ENCODE measurements at regions not wholly inside any gene's neighbourhood (a gene's known extent, or its start where the extent isn't known, plus 50 kb on each side); places are given as distances from the start of the nearest gene placed in this dataset.

DNA sequence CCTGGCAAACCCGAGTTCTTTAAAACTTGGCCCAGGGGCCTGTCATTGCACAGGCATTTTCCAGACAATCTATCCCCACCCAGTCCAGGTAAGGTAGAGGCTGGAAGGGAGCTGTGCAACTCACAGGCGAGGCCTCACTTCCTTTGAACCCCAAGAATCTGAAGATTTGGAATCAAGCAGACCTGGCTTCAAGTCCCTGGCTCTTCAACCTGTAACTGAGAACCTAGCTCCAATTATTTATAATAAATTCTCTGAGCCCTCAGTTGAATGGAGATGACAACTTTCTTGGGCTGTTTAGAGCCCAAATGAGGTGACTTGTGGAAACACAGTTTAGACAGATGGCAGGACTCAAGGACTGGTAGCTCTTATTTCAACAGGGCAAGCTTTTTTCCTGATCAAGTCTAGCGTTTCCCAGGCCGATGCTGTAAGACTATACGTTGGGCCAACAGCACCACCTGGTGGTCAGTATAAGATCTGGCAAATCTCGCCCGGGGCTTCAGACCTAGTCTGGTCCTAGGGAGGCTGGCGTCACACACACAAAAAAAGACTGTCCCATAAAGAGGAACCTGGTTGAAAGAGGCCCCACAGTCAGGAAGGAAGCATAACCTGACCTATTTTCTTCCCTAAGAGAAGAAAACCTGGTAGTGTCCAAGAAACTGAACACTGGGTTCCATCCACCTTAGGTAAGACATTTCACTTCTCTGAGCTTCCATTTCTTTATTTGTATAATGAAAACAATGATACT is 117.9 kb downstream of the C17orf67 start:
- Histone ChIP-seq H3K27me3 (ENCODE audit: control insufficient read depth, insufficient read depth, low read length) (no peaks in the 10 kb centered on the region), H3K4me1 (ENCODE audit: control insufficient read depth, insufficient read depth, low read length, poor library complexity, severe bottlenecking) (no peaks in the 10 kb centered on the region), H3K9me3 (ENCODE audit: control insufficient read depth in 2 of 2, low read length in 2 of 2) (no peaks in the 10 kb centered on the region), H3K36me3 (ENCODE audit: control insufficient read depth, insufficient read depth, low read length) (no peaks in the 10 kb centered on the region), H3K27ac (ENCODE audit: insufficient read depth, low read length, poor library complexity, severe bottlenecking) (no peak overlapping the region), H3K4me3 (ENCODE audit: low read depth, low read length) (no peak overlapping the region)
- Mint-ChIP-seq H3K4me3 (no peak overlapping the region), H3K9me3 (no peaks in the 10 kb centered on the region), H3K27ac (peak overlapping the region in 1 of 3 donors; percentile 51), H3K27me3 (peaks cover 11% of the 10 kb centered on the region), H3K4me1 (peaks cover 8 to 20% (median 16%) of the 10 kb centered on the region in 4 donors), H3K36me3 (no peaks in the 10 kb centered on the region)
- ATAC-seq (ENCODE audit: low read depth in 2 of 2) = peak; percentile 84 to 87
- DNase-seq = peak; percentile 49 to 82 (median 67)

DNA sequence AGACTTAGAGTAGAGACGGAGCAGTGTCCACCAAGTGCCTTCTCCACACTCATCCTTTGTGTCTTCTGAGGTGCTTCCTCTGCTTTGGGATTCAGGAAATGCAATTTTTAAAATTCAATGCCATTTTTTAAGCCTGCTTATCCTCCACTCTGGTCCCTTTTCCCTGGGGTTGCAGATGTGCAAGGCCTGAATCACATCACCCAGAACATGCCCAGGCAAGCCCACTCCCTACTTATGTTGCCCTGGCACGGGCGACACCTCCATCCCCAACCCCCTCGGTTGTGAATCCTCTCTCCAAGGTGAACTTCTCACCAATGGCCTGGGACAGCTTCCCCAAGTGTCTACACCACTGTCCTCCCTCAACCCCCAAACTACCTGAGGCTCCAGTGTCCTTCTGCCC is 116.2 kb downstream of the C17orf67 start:
- peaks cover 8 to 20% (median 16%) of the 10 kb centered on the region in 4 donors for H3K4me1 Mint-ChIP-seq
- no peaks in the 10 kb centered on the region for H3K9me3 Mint-ChIP-seq

DNA sequence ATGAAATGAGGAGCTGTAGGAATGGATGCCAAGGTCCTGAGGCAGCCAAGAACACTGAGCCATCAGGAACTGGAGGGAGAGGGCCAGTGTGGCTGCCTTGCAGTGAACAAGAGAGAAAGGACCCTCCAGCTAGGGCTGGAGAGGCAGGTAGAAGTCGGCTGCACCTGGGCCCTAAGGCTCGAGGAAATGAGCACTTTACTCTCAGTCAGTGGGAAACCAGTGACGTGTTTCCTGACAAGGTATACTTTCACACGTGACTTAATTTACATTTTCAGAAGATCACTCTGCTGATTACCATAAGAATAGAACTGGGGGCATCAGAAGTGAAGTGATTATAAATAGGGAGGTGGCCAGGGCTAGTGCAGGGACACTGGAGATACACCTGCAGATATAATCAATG is 115.2 kb downstream of the C17orf67 start:
- Histone ChIP-seq H3K4me3 (ENCODE audit: low read depth, low read length) (no peak overlapping the region), H3K9me3 (ENCODE audit: control insufficient read depth in 2 of 2, low read length in 2 of 2) (no peaks in the 10 kb centered on the region), H3K4me1 (ENCODE audit: control insufficient read depth, insufficient read depth, low read length, poor library complexity, severe bottlenecking) (no peaks in the 10 kb centered on the region), H3K27me3 (ENCODE audit: control insufficient read depth, insufficient read depth, low read length) (no peaks in the 10 kb centered on the region), H3K27ac (ENCODE audit: insufficient read depth, low read length, poor library complexity, severe bottlenecking) (no peak overlapping the region), H3K36me3 (ENCODE audit: control insufficient read depth, insufficient read depth, low read length) (no peaks in the 10 kb centered on the region)
- H3K36me3 Mint-ChIP-seq = no peaks in the 10 kb centered on the region
- H3K4me3 Mint-ChIP-seq = no peak overlapping the region
- H3K9me3 Mint-ChIP-seq = no peaks in the 10 kb centered on the region
- H3K27ac Mint-ChIP-seq = peak overlapping the region in 2 of 3 donors; percentile 3 to 9
- peaks cover 8 to 20% (median 16%) of the 10 kb centered on the region in 4 donors for H3K4me1 Mint-ChIP-seq
- DNase-seq (peak in 2 of 3 donors; percentile 2 to 61), ATAC-seq (ENCODE audit: low read depth in 2 of 2) (peak; percentile 31 to 39)
- peaks cover 11% of the 10 kb centered on the region for H3K27me3 Mint-ChIP-seq

More for the DNA sequence above, 116.2 kb downstream of the C17orf67 start:
- H3K27ac Mint-ChIP-seq = peak overlapping the region in 2 of 3 donors; percentile 3 to 9
- H3K36me3 Mint-ChIP-seq = no peaks in the 10 kb centered on the region
- DNase-seq = no peak
- Histone ChIP-seq H3K27me3 (ENCODE audit: control insufficient read depth, insufficient read depth, low read length) (no peaks in the 10 kb centered on the region), H3K9me3 (ENCODE audit: control insufficient read depth in 2 of 2, low read length in 2 of 2) (no peaks in the 10 kb centered on the region), H3K4me3 (ENCODE audit: low read depth, low read length) (no peak overlapping the region), H3K36me3 (ENCODE audit: control insufficient read depth, insufficient read depth, low read length) (no peaks in the 10 kb centered on the region), H3K27ac (ENCODE audit: insufficient read depth, low read length, poor library complexity, severe bottlenecking) (no peak overlapping the region), H3K4me1 (ENCODE audit: control insufficient read depth, insufficient read depth, low read length, poor library complexity, severe bottlenecking) (no peaks in the 10 kb centered on the region)
- no peak for ATAC-seq (ENCODE audit: low read depth in 2 of 2)
- no peak overlapping the region for H3K4me3 Mint-ChIP-seq
- peaks cover 11% of the 10 kb centered on the region for H3K27me3 Mint-ChIP-seq

DNA sequence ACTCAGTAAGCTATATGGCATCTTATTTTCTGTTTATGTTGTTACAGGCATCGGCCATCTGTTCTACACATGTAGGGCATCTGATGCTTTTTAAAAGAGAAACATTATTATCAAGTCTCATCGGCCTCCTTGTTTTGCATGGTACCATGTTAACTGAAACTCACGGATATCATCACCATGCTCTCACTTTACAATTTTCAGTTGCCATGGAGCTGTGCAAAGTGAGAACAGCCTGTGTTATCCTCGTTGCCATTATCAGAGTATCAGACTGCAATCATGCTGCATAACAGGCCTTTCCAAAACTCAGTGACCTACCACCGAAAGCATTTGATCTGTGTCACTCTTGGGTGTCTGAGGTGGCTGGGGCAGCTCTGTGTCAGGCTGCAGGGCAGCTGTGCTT is 110.3 kb downstream of the C17orf67 start:
- peaks cover 0 to under 1% (median 0%) of the 10 kb centered on the region in 7 donors for H3K9me3 Mint-ChIP-seq
- peaks cover 5 to 7% (median 6%) of the 10 kb centered on the region in 4 donors for H3K4me1 Mint-ChIP-seq
- DNase-seq = no peak
- no peak overlapping the region for H3K27ac Mint-ChIP-seq
- Histone ChIP-seq H3K4me1 (ENCODE audit: control insufficient read depth, insufficient read depth, low read length, poor library complexity, severe bottlenecking) (no peaks in the 10 kb centered on the region), H3K36me3 (ENCODE audit: control insufficient read depth, insufficient read depth, low read length) (no peaks in the 10 kb centered on the region), H3K27me3 (ENCODE audit: control insufficient read depth, insufficient read depth, low read length) (no peaks in the 10 kb centered on the region), H3K27ac (ENCODE audit: insufficient read depth, low read length, poor library complexity, severe bottlenecking) (no peak overlapping the region), H3K9me3 (ENCODE audit: control insufficient read depth in 2 of 2, low read length in 2 of 2) (no peaks in the 10 kb centered on the region), H3K4me3 (ENCODE audit: low read depth, low read length) (no peak overlapping the region)
- no peak overlapping the region for H3K4me3 Mint-ChIP-seq
- H3K27me3 Mint-ChIP-seq = no peaks in the 10 kb centered on the region
- ATAC-seq (ENCODE audit: low read depth in 2 of 2) = no peak
- H3K36me3 Mint-ChIP-seq = no peaks in the 10 kb centered on the region

DNA sequence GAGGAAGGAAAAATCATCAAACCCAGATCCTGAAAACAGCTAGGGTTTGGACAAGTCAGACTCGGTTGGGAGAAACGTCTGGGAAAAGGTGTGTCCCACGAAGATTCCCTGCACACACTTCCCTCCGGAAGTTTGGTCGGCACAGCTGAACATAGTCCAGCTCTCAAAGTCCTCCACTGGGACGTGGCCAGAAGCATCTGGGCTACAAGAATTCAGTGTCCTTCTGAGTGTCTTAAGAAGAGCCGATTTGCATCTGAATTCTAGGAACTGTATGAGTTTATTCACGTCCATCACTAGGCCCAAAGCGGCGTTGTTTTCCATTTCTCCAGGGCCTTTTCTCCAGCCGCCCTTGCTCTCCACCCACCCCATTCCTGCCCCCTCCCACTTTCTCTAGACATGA is 109.1 kb downstream of the C17orf67 start:
- no peaks in the 10 kb centered on the region for H3K27me3 Mint-ChIP-seq

DNA sequence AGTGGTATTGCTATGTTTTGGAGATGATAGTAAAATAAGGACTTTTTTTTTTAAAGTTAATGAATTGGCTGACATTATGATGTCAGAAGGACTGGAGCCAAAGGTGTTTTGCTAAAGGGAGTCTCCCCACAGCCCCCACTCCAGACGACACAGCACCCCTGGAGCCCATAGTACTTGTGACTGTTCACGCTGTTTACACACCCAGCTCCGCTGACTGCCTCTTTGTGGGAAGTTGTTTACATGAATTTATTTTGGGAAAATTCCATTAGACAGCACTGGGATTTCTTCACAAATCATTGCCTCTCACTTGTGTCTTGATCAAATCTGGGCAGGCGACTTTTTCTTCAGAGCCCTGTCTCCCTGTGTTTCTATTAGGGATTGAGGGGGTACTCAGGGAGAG is 108.6 kb downstream of the C17orf67 start:
- no peaks in the 10 kb centered on the region for H3K4me1 Mint-ChIP-seq
- ATAC-seq (ENCODE audit: low read depth in 2 of 2) (no peak), DNase-seq (no peak)
- Histone ChIP-seq H3K27me3 (ENCODE audit: control insufficient read depth, insufficient read depth, low read length) (no peaks in the 10 kb centered on the region), H3K9me3 (ENCODE audit: control insufficient read depth in 2 of 2, low read length in 2 of 2) (no peaks in the 10 kb centered on the region), H3K27ac (ENCODE audit: insufficient read depth, low read length, poor library complexity, severe bottlenecking) (no peak overlapping the region), H3K4me1 (ENCODE audit: control insufficient read depth, insufficient read depth, low read length, poor library complexity, severe bottlenecking) (no peaks in the 10 kb centered on the region), H3K4me3 (ENCODE audit: low read depth, low read length) (no peak overlapping the region), H3K36me3 (ENCODE audit: control insufficient read depth, insufficient read depth, low read length) (no peaks in the 10 kb centered on the region)
- no peak overlapping the region for H3K4me3 Mint-ChIP-seq
- no peaks in the 10 kb centered on the region for H3K36me3 Mint-ChIP-seq
- no peaks in the 10 kb centered on the region for H3K27me3 Mint-ChIP-seq
- H3K27ac Mint-ChIP-seq = no peak overlapping the region
- H3K9me3 Mint-ChIP-seq = peaks cover 0 to 1% (median 0%) of the 10 kb centered on the region in 7 donors

More for the DNA sequence above, 109.1 kb downstream of the C17orf67 start:
- no peak for DNase-seq
- no peaks in the 10 kb centered on the region for H3K4me1 Mint-ChIP-seq
- Histone ChIP-seq H3K4me1 (ENCODE audit: control insufficient read depth, insufficient read depth, low read length, poor library complexity, severe bottlenecking) (no peaks in the 10 kb centered on the region), H3K27ac (ENCODE audit: insufficient read depth, low read length, poor library complexity, severe bottlenecking) (no peak overlapping the region), H3K36me3 (ENCODE audit: control insufficient read depth, insufficient read depth, low read length) (no peaks in the 10 kb centered on the region), H3K9me3 (ENCODE audit: control insufficient read depth in 2 of 2, low read length in 2 of 2) (no peaks in the 10 kb centered on the region), H3K27me3 (ENCODE audit: control insufficient read depth, insufficient read depth, low read length) (no peaks in the 10 kb centered on the region), H3K4me3 (ENCODE audit: low read depth, low read length) (no peak overlapping the region)
- ATAC-seq (ENCODE audit: low read depth in 2 of 2) = no peak
- H3K9me3 Mint-ChIP-seq = peaks cover 0 to 1% (median 0%) of the 10 kb centered on the region in 7 donors
- H3K4me3 Mint-ChIP-seq = no peak overlapping the region
- H3K27ac Mint-ChIP-seq = no peak overlapping the region
- no peaks in the 10 kb centered on the region for H3K36me3 Mint-ChIP-seq

DNA sequence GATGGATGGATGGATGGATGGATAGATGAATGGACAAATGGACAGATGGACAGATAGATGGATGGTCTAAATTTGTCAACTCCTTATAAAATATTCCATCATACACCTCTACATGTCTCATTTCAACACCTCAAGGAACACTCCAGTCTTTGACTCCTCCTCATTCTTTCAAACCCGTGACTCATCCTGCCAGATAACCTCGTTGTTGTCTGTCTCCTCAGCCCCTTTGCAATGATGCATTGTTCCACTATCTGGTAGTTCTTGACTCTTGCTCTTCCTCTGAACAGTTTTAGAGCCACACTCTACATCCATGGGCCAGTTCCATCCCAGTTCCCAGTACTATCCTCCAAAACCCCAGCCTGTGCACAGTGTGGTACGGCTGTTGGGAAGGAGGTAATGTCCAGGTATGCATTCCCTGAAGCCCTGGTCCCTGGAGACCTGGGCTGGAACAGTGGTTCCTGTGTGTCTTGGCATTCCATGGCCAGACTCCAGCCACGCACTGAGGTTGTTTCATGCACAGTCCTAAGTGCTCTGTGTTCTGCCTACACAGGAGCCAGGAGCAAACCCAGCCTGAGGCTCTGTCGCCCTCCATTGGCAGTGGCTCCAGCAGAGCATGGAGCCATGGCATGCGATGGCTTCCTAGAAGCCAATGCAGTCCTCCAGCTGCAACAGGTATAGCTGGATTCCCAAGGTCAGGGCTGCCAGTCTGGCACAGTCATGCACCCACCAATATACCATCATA is 105.7 kb downstream of the C17orf67 start:
- no peak overlapping the region for H3K27ac Mint-ChIP-seq
- peaks cover 0 to 3% (median 0%) of the 10 kb centered on the region in 4 donors for H3K4me1 Mint-ChIP-seq
- no peaks in the 10 kb centered on the region for H3K36me3 Mint-ChIP-seq
- no peak overlapping the region for H3K4me3 Mint-ChIP-seq
- no peak overlapping the region for H3K4me3 ChIP-seq (ENCODE audit: low read depth, low read length)
- no peaks in the 10 kb centered on the region for H3K27me3 Mint-ChIP-seq
- H3K27me3 ChIP-seq (ENCODE audit: control insufficient read depth, insufficient read depth, low read length) = no peaks in the 10 kb centered on the region
- no peaks in the 10 kb centered on the region for H3K4me1 ChIP-seq (ENCODE audit: control insufficient read depth, insufficient read depth, low read length, poor library complexity, severe bottlenecking)
- no peaks in the 10 kb centered on the region for H3K36me3 ChIP-seq (ENCODE audit: control insufficient read depth, insufficient read depth, low read length)
- DNase-seq (no peak), ATAC-seq (ENCODE audit: low read depth in 2 of 2) (no peak)
- no peak overlapping the region for H3K27ac ChIP-seq (ENCODE audit: insufficient read depth, low read length, poor library complexity, severe bottlenecking)
- H3K9me3 ChIP-seq (ENCODE audit: control insufficient read depth in 2 of 2, low read length in 2 of 2) = no peaks in the 10 kb centered on the region
- H3K9me3 Mint-ChIP-seq = peaks cover 0 to 2% (median 0%) of the 10 kb centered on the region in 7 donors
